B cell (primary cell): ENCODE measurements at regions not wholly inside any gene's neighbourhood (a gene's known extent, or its start where the extent isn't known, plus 50 kb on each side); places are given as distances from the start of the nearest gene placed in this dataset.

Experiments
- EZH2 ChIP-seq: IDR thresholded peaks from 2 replicates; pipeline ENCODE4 v1.6.1; 2012; ENCODE audit warnings: borderline replicate concordance, low read depth, mild to moderate bottlenecking, moderate library complexity, low read length; ENCODE audit not compliant: insufficient read depth, poor library complexity, severe bottlenecking
- TF ChIP-seq, protein P1 (sequence below): fragments of 200-600 bp; IDR thresholded peaks from one replicate; pipeline ENCODE4 v1.8.0; 2022; ENCODE audit warnings: antibody characterized with exemption, mild to moderate bottlenecking

DNA sequence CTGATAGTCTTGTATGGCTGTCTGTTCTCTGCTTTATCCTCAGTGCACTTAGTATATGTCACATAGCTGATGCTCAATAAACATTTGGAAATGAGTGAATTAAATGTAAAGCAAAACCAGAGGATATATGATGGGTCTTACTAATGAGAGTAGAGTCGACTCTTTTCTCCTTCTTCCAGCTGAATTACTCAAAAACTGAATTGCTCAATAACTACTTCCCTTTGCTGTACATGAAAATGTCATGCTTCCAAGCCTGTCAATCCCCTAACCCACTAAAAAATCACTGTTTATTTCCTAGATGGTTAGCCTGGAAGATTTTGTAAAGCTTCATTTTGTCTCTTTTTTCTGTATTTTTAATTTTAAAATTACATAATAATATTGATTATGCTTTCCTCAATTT, 88.0 kb downstream of the OR13A1 start:
- TF ChIP-seq, protein P1, sequence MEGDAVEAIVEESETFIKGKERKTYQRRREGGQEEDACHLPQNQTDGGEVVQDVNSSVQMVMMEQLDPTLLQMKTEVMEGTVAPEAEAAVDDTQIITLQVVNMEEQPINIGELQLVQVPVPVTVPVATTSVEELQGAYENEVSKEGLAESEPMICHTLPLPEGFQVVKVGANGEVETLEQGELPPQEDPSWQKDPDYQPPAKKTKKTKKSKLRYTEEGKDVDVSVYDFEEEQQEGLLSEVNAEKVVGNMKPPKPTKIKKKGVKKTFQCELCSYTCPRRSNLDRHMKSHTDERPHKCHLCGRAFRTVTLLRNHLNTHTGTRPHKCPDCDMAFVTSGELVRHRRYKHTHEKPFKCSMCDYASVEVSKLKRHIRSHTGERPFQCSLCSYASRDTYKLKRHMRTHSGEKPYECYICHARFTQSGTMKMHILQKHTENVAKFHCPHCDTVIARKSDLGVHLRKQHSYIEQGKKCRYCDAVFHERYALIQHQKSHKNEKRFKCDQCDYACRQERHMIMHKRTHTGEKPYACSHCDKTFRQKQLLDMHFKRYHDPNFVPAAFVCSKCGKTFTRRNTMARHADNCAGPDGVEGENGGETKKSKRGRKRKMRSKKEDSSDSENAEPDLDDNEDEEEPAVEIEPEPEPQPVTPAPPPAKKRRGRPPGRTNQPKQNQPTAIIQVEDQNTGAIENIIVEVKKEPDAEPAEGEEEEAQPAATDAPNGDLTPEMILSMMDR: no peak
- TF ChIP-seq EZH2: no peak
